Amniotic epithelial cell (primary cell): ENCODE measurements at regions not wholly inside any gene's neighbourhood (a gene's known extent, or its start where the extent isn't known, plus 50 kb on each side); places are given as distances from the start of the nearest gene placed in this dataset.

Experiments
- DNase-seq: peaks from one replicate; pipeline ENCODE4 v3.0.0-alpha.2; 2010; ENCODE audit warnings: low read depth

GRCh38 chr17:51487947-51488346, 227.6 kb downstream of the UTP18 start:
- no peak for DNase-seq

DNA sequence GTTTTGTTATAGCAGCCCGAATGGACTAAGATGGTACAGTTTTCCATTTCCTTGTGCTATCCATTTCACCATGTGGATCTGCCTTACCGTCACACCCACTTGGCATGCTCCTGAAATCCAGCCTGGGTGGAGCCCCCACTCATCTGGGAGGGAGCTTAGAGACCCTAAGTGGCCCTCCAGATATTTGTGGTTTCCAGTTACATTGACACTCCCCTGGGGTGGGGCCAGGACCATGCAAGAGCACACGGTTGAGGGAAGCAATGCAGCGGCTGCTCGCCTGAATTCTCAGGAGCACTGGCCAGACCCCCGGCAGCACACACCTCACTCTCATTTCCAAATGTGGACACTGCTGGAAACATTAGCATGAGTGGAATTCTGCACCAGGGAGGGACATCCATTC, 231.1 kb downstream of the UTP18 start:
- no peak for DNase-seq

- DNase-seq = no peak
These were observed 232.9 kb downstream of the UTP18 start for GRCh38 chr17:51493206-51493605.

GRCh38 chr17:51496378-51496777, 236.0 kb downstream of the UTP18 start:
- no peak for DNase-seq

GRCh38 chr17:51499897-51500296, 239.6 kb downstream of the UTP18 start:
- DNase-seq = no peak

GRCh38 chr17:51500454-51500853, 240.1 kb downstream of the UTP18 start:
- DNase-seq = no peak

- DNase-seq = no peak
These were observed 245.1 kb downstream of the UTP18 start for GRCh38 chr17:51505450-51505849.

GRCh38 chr17:51507444-51507843, 247.1 kb downstream of the UTP18 start:
- no peak for DNase-seq

GRCh38 chr17:51508048-51508447, 247.7 kb downstream of the UTP18 start:
- DNase-seq = no peak

- DNase-seq = no peak
These were observed 250.6 kb downstream of the UTP18 start for GRCh38 chr17:51510940-51511339.

DNA sequence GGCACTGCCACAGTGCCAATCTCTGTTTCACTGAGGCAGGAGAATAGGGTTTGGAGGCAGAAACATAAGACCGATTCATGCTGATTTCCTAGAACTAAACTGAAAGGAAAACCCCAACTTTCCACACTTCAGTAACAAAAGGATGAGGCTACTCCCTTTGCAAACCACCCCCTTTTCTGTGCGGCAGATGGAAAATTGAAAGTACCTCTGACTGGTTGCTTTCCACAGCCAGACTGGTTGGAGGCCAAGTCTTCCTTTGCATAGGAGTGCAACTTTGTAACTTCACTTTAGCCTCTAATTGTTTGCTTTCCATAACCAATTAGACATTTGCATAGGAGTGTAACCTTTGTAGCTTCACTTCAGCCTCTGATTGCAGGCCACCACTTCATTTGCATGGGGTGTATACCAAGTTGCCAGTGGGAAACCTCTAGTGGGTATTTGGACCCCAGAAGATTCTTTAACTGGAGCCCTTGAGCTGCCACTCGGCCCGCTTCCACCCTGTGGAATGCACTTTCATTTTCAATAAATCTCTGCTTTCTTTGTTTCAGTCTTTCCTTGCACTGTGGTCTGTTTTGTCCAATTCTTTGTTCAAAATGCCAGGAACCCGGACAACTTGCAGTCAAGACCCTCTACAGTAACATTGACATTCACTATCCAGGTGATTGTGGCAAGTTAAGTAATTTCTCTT, 252.0 kb downstream of the UTP18 start:
- no peak for DNase-seq

DNA sequence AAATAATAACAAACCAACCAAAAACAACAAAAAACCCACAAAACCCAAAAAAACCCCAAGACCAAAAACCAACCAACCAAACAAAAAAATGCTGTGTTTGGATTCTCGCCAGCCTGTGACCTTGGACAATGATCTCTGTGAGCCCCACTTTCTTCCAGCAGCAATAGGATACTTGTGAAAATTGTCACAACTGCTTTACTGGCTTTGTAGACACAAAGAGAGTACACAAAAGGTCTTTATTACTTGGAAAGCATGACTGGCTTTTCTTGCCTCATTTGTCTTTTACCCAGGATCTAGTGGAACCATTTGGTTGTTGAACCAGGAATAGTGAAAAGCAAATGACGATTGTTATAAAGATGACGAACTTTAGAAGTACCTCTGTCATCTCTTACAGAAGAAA, 256.6 kb downstream of the UTP18 start:
- no peak for DNase-seq

GRCh38 chr17:51524524-51524923, 264.2 kb downstream of the UTP18 start:
- DNase-seq = no peak

DNA sequence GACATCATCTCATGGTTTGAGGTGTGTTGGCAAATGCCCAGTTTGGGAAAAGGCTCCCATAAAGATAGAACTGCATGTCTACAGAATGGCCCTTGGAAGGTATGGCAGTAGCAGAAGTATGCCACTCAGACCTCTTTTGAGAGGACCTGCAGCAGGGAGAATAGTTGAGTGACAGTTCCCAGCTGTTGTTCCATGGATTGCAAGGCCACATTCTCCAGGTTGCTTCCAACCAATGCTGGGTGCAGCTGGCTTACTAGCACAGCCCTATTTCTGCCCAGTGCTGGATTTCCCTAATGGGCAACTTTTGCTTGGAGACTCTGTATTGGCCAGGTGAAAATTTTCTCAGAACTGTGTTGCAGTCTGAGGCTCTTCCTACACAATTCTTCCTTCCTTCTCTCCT, 266.2 kb downstream of the UTP18 start:
- no peak for DNase-seq

DNA sequence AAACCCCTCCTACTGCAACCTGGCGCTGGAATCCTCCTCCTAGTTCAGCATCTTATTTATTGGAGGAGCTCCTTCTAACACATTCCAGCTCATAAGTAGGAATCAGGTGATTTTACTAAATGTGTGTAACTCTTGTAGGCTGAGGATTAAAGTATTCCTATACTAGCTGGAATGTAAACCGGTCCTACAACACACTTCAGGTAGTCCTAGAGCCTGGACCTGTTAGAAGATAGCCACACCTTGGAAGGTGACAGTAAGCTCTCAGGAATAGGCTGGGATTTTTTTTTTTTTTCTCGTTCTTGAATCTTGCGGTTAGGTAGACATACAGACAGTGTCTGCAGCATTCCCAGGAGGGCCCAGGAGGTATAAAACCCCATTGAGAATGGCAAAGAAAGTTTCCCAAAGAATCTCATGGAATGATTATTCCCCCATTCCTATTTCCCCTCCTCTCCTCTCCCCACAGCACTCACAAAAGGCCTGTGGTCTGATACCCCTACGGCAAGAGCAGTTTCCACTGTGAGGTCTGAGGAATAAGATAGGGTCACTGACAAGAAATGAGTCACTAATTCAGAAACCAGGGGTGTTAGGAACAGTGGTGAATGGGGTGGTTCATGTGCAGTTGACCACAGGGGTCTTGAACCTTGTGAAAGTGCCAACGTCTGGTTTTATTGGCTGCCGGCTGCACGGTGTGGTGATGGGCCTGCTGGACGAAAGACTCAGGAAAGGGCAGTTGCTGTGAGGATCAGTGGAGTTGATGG, 267.1 kb downstream of the UTP18 start:
- no peak for DNase-seq

- no peak for DNase-seq
These were observed 267.8 kb downstream of the UTP18 start for GRCh38 chr17:51528111-51528510.

DNA sequence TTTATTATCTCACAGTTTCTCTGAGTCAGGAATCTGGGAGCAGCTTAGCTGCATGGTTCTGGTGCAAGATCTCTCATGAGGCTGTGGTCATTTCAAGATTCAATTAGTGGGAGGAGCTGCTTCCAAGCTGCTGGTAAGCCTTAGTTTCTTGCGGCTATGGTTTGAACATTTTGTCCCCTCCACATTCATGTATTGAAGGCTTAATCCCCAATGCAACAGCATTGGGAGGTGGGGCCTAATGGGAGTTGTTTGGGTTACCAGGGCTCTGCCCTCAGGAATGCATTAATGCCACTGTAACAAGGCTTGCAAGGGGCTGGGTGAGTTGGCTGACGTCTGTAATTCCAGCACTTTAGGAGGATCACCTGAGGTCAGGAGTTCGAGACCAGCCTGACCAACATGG, 272.9 kb downstream of the UTP18 start:
- DNase-seq = peak; percentile 2

GRCh38 chr17:51533821-51534220, 273.5 kb downstream of the UTP18 start:
- DNase-seq = no peak

GRCh38 chr17:51536627-51537026, 276.3 kb downstream of the UTP18 start:
- DNase-seq = no peak

DNA sequence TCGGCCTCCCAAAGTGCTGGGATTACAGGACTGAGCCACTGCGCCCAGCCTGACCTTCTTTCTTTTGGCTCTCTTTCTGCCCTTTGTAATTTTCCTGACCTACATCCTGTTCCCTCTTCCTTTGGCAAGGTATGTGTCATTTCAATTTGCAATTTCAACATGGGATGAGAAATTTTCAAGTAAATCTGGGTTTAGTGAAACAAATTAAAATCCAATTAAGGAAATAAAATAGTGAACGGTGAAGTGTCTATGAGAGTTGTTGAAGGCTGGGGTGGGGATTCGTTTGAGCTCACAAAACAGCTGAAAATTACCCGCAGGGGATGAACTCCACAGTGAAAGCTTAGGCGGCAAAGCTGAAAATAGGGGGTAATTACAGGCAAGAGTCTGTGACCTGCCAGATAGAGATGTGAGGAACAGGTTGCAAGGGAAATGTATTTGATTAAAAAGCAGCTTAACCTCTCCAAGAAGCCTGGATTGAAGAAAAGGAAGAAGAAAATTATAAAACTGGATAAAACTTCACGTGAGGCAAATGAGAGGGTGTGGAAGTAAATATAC, 277.7 kb downstream of the UTP18 start:
- DNase-seq = no peak

- no peak for DNase-seq
These were observed 279.8 kb downstream of the UTP18 start for GRCh38 chr17:51540151-51540550.

DNA sequence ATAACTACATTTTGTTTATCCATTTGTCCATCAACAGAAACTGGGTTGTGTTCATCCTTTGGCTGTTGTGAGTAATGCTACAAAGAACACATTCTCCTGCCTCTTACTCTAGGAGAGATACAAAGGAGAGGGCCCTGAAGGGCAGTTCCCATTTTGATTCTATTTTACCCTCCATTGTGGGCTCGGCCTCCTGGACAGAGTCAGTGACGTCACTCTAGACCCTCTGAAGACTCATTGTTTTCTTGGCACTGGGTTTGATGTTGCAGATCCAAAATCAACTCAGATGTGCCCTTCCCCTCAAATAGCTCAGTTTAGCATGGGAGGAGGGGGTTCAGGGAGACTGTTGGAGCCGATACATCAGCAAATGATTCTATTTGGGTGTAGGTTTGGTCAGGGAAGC, 280.9 kb downstream of the UTP18 start:
- no peak for DNase-seq

GRCh38 chr17:51546114-51546513, 285.8 kb downstream of the UTP18 start:
- DNase-seq = no peak

GRCh38 chr17:51548125-51548524, 287.8 kb downstream of the UTP18 start:
- no peak for DNase-seq
